Astrocyte of the spinal cord (primary cell): ENCODE measurements at regions not wholly inside any gene's neighbourhood (a gene's known extent, or its start where the extent isn't known, plus 50 kb on each side); places are given as distances from the start of the nearest gene placed in this dataset.
"Not testable (repeated sequence)": the region's sequence is repeated elsewhere in the genome, so short reads cannot be mapped to it uniquely, and the experiment has no call there.

Experiments
- DNase-seq: peaks from one replicate; pipeline ENCODE4 v3.0.0; 2011; ENCODE audit warnings: low read depth, low spot score
- H3K4me3 ChIP-seq: 2 replicates; pipeline ENCODE4 v1.5.1; 2011; ENCODE audit warnings: low read depth, mild to moderate bottlenecking, low read length, moderate library complexity
- in situ Hi-C: cut with HindIII; loops from 2 replicates; pipeline ENCODE4 v1.10.0; 2017; ENCODE audit warnings: low sequenced_read_pairs
- TF ChIP-seq, protein P1 (sequence below): IDR thresholded peaks from 2 replicates; pipeline ENCODE4 v1.5.1; 2012; ENCODE audit warnings: low read depth, mild to moderate bottlenecking, low read length, inconsistent platforms

DNA sequence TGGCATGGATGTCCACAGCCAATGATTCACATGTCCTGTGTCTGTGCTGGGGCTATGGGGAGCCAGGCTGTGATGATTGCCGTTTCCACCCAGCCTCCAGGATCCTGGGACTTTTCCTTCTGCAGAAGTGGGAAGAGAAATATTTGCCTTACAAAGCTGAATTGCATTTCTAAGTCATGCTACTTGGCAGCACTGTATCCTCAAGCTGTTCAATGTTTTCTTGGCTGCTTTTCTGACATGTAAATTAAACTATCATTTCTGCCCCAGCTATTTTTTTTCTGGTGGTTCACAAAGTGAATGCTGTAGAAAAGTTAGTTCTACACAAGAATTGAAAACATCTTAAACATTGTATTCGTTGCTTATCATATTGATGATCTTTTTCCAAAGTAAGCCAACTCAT lies 51.9 kb upstream of the TCERG1L start:
- TF ChIP-seq, protein P1, sequence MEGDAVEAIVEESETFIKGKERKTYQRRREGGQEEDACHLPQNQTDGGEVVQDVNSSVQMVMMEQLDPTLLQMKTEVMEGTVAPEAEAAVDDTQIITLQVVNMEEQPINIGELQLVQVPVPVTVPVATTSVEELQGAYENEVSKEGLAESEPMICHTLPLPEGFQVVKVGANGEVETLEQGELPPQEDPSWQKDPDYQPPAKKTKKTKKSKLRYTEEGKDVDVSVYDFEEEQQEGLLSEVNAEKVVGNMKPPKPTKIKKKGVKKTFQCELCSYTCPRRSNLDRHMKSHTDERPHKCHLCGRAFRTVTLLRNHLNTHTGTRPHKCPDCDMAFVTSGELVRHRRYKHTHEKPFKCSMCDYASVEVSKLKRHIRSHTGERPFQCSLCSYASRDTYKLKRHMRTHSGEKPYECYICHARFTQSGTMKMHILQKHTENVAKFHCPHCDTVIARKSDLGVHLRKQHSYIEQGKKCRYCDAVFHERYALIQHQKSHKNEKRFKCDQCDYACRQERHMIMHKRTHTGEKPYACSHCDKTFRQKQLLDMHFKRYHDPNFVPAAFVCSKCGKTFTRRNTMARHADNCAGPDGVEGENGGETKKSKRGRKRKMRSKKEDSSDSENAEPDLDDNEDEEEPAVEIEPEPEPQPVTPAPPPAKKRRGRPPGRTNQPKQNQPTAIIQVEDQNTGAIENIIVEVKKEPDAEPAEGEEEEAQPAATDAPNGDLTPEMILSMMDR, result no peak
- no peak for DNase-seq
- in situ Hi-C loops, result no loop called here
- H3K4me3 ChIP-seq, result no peak overlapping the region

GRCh38 chr10:131371571-131371970 lies 60.0 kb upstream of the TCERG1L start:
- in situ Hi-C loops, result no loop called here
- TF ChIP-seq, protein P1, result no peak
- DNase-seq, result no peak

DNA sequence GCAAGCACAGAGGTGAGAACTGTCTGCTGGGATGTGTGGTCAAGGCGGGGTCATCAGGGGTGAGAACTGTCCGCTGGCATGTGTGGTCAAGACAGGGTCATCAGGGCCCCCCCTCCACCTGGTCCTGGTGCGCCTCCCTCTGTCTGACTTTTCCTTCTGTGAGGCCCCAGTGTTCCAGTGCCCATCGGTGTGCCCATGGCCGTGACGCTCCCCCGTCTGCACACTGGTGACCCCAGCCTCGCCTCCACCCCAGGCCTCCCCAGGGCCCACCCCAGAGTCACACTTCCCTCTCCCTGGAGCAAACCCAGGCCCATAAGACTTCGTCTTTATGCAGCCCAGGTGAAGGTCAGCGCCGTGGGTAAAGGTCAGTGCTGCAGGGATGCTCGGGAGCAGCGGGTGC lies 70.1 kb upstream of the TCERG1L start:
- H3K4me3 ChIP-seq, result no peak overlapping the region
- no peak for DNase-seq
- TF ChIP-seq, protein P1, result no peak
- in situ Hi-C loops, result no loop called here

More at GRCh38 chr10:131371571-131371970, 60.0 kb upstream of the TCERG1L start:
- no peak overlapping the region for H3K4me3 ChIP-seq

DNA sequence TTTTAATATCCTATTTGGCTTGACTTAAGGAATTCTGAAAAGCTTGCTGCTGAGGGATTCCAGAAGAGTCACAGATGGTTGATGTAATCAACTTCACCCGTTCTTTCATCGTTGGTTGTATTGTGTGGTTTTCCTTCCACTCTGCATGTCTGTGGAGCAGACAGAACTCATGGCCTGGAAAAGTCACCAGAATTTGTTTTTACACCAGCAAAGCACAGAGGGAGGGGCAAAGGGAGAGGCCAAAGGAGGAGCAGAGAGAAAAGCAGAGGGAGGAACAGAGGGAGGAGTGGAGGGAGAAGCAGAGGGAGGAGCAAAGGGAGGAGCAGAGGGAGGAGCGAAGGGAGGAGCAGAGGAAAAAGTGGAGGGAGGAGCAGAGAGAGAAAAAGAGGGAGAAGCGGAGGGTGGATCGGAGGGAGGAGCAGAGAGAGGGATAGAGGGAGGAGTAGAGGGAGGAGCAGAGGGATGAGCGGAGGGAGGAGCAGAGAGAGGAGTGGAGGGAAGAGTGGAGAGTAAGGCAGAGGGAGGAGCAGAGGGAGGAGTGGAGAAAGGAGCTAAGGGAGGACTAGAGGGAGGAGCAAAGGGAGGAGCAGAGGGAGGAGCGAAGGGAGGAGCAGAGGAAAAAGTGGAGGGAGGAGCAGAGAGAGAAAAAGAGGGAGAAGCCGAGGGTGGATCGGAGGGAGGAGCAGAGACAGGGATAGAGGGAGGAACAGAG lies 73.8 kb upstream of the TCERG1L start:
- H3K4me3 ChIP-seq, in situ Hi-C loops, DNase-seq: not testable (repeated sequence)

DNA sequence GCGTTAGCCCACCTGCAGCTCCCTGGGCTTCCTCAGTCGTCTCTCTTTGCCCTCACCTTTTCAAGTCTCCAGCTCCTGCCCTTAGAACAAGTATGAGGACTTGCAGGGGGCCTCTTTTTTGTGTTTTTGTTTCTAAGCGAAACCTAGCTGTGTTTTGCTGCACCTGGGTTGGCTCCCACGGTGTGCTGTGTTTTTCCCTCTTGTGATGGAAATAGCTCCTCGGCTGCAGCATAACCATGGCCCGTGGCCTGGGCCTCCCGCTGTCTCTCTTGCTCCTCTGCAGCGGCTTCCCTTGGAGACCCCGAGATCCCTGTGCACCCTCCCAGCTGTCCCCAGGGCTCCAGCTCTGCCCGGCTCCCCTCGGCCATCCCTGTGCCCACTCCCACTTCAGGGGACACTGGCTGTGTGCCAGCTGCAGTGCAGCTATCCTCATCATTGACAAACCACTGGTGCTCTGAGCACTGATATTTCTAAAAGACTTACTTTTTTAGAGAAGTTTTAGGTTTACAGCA lies 75.6 kb upstream of the TCERG1L start:
- no peak overlapping the region for H3K4me3 ChIP-seq
- in situ Hi-C loops, result no loop called here
- no peak for DNase-seq

DNA sequence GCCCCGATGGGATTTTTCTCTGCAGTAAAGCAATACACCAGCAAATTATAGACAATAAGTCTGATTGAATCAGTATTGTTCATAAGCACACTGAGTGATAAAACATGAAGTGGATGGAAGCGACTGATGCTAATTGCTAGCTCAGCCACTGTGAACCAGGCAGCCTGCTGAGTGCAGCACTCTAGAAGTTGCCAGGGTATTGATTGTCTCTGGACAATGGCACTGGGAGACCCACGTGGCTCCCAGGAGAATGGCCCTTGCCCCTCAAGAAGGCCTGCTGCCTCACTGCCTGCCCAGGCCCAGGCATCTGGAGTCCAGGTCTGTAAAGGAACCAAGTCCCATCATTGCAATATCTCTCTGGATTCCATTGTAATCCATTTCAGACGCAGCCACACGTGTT lies 80.4 kb upstream of the TCERG1L start:
- in situ Hi-C loops, result no loop called here
- H3K4me3 ChIP-seq, result no peak overlapping the region
- no peak for DNase-seq
- TF ChIP-seq, protein P1, result no peak

More for the DNA sequence above, 75.6 kb upstream of the TCERG1L start:
- TF ChIP-seq, protein P1, result no peak
